ENCODE measurements at regions not wholly inside any gene's neighbourhood (a gene's known extent, or its start where the extent isn't known, plus 50 kb on each side); places are given as distances from the start of the nearest gene placed in this dataset.
"Not testable (repeated sequence)": the region's sequence is repeated elsewhere in the genome, so short reads cannot be mapped to it uniquely, and the experiment has no call there.

DNA sequence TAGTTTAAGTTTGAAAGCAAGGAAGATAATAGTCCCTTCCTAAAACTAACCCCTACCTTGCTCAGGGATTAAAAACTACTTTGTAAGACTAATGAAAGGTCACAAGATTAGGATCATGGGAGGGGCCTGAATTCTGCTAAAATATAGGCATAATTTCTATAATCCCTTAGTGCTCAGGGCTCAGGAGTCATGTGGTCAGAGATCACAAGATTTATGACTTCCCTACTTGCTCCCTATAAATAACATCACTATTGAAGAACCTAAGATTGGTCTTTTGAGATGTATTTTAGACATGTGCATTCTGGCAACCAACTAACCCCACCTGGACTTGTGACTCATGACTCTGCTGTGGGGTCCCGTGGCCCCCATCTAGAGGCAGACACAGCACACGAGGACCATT, 81.1 kb downstream of the STMND1 start:
- no peak for DNase-seq (ENCODE audit: low spot score)

DNA sequence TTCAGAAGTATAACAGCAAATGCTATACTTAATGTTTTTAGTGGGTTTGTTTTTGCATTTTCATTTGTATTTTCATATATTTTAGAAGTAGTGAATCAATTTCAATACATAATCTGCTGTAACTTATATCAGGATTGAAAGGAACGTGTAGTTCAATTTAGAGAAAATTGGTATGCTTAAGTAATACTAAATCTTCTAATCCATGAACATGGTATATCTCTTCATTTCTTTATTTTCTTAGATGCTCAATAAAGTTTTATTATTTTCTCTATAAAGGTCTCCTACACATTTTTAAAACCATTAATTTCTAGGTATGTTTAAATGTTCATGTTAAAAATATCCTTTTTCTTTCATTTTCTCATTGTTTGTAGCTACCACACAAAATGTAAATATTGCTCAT, 85.1 kb downstream of the STMND1 start:
- no peak for DNase-seq (ENCODE audit: low spot score)

DNA sequence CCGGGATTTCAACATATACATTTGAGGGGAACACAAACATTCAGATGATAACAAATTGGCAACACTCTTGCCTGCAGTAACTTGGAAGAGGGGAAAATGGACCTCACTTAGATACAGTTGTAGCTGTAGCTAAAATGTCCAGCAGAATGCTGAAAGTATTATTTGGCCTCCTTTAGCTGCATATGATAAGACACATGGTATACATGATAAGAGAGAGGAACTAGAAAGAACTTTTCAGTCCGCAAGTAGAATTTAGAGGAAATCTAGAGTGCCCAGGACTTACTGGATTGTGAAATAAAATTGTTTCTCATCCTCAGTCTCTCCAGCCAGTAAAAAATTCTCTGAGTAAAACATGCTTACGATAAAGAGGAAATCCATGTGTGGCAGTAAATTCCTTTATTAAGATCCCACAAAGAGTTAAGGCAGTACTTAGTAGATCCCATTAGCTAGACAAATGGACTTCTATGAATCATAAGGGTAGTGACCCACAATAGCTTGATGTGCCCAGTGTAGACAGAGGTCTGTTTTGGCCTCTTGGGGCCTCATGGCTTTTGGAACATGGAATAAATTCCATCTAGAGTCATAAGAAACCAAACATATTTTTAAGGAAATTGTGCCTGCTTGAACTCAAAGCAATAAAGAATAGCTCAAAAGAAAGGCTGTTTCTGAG, 87.9 kb upstream of the RBM24 start:
- no peak for DNase-seq (ENCODE audit: low spot score)

DNA sequence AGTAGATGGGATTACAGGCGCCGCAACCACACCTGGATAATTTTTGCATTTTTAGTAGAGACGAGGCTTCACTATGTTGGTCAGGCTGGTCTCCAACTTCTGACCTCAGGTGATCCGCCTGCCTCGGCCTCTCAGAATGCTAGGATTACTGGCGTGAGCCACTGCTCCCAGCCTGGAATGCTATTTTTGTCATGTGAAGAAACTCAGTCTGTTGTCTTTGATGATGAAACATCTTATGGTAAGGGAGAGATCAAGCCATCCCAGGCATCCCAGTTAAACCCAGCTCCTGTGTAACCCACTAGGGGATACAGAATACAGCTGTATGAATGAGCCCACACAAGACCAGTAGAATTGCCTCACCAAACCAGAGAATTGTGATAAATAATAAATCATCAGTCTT, 83.6 kb upstream of the RBM24 start:
- DNase-seq (ENCODE audit: low spot score) = no peak

DNA sequence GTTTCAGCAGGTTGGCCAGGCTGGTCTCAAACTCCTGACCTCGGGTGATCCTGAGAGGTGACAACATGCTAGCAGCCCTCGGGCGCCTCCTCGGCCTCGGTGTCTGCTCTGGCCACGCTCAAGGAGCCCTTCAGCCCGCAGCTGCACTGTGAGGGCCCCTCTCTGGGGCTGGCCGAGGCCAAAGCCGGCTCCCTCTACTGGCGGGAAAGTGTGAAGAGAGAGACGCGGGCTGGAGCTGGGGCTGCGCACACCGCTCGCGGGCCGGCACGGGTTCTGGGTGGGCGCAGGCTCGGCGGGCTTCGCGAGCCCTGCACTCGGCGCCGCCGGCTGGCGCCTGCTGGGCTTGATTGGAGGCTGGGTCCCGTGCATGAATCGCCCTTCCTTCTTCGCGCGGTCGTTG, 80.8 kb upstream of the RBM24 start:
- no peak for DNase-seq (ENCODE audit: low spot score)

DNA sequence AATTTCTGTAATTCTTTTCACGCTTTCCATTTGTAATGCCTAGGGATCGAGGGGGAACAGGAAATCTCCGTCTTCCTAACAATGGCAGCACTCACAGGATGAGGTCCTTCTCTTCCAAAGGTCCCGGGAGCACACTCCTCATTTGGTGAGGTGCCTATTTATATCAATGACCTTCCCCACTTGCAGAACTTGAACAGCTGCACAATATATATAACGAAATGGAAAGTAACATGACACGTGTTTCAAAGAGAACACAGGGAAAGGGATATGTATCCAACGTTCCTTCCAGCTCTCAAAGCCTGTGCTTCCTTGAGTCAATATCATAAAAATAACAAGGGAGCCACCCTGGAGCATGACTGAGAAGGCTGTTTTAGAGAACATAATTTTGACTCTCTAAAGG, 78.6 kb upstream of the RBM24 start:
- no peak for DNase-seq (ENCODE audit: low spot score)

DNA sequence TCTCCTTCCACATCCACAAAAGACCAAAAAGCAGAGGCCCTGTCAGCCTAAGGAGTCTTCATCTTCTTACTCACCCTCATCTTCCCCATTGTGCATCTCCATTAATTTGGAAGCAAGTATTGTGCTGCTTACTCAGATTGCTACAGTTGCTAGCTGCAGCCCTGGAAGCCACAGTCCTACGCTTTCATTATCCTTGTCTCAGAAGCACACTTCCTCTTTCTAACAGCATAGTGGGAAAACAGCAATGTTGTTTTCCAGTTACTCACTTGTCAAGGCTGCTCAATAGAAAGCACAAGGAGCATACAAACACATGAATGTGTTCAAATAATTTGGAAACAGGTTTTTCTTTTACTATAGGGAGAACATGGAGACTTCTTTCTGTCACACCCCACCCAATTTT, 76.6 kb upstream of the RBM24 start:
- no peak for DNase-seq (ENCODE audit: low spot score)

DNA sequence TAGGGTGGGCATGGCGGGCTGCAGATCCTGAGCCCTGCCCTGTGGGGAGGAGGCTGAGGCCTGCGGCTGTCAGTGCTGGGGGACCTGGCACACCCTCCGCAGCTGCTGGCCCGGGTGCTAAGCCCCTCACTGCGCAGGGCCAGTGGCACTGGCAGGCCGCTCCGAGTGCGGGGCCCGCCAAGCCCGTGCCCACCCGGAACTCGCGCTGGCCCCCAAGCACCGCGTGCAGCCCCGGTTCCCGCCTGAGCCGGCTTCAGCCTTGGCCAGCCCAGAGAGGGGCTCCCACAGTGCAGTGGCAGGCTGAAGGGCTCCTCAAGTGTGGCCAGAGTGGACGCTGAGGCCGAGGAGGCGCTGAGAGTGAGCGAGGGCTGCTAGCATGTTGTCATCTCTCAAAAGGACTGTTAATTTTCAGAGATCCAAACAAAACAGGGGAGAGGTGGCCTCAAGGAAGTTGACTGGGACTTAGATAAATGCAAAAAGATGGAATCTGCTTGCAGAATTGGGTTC, 74.5 kb upstream of the RBM24 start:
- no peak for DNase-seq (ENCODE audit: low spot score)

DNA sequence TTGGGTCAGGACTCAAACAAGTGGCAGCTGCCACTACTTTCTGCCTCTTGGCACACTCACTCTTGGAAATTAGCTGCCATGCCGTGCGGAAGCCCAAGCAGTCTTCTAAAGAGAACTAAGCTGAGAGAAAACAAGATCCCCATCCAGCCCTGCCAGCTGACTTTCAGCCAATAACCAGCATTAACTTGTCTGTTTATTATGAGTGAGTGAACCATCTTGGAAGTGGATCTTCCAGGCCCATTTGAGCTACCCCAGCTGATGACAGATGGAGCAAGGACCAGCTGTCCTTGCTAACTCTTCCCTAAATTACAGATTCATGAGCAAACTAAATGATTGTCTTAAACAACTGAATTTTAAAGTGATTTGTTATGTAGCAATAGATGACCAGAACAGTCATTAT, 73.9 kb upstream of the RBM24 start:
- no peak for DNase-seq (ENCODE audit: low spot score)

DNA sequence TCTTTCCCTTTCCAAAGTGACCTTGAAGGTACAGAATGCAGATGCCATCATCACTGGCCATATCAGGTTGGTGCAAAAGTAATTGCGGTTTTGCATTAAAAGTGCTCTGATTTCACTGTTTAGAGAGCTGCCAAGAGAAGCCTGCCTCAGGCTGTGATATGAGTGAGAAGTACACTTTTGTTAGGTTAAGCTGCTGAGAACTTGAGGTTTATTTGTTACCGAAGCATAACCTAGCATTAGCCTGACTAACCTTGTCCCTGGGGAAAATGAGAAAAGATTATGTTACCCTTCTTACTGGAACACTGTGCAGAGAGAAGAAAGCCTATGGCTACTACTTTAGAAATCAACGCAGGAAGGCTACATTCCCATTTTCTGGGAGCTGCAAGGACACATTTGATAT, 70.5 kb upstream of the RBM24 start:
- DNase-seq (ENCODE audit: low spot score) = no peak

DNA sequence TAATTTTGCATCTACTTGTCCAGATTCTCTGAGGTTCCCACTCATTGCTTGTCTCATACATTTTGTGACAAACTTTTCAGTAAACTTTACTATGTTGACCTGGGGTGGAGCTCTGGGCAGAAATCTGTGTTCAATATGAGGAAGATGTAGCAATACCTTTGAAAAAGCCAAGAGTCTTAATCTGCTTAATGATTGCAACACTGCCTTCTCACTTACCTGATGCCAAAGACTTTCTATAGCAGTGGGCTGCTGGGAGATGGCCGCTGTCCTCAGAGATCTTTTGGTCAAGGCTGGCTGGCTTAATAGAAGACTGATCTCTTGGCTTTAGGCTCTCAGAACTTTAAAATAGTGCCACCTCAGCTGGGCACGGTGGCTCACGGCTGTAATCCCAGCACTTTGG, 70.1 kb upstream of the RBM24 start:
- no peak for DNase-seq (ENCODE audit: low spot score)

DNA sequence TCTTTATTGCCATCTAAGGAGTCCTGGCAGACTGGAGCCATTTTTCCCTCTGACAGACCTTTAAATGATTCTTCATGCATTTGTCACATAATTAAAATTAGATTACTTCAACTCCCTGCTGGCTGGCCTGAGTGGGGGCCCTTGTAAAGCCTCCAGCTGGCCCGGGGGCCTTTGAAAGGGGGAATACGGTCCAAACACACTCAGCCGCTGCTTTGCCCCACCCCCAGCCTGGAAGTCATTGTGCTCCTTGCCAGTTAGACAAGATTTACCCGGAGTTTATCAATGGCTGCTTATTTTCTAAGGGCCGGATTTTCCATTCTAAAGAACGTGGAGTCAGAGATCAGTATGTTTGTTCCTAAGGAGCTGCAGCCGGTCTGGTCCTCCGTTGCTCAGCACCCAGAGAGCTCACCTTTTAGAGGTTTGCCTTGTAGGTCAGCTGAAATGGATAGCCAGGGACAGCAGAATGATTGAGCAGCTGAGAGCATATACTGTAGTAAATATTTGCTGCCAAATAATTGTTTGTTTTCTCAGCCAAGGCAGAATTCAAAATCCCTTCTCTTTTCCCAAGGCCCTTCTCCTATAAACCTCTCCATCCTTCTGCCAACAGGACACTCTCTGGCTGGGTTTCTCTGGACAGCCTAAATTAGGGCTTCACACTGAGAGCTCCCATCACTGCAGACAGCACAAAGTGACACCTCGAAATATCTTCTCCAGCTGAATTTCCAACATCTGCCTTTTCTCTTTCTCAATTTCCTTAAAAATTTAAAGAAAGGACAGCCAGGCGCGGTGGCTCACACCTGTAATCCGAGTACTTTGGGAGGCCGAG, 68.4 kb upstream of the RBM24 start:
- peak; percentile 90 for DNase-seq (ENCODE audit: low spot score)

DNA sequence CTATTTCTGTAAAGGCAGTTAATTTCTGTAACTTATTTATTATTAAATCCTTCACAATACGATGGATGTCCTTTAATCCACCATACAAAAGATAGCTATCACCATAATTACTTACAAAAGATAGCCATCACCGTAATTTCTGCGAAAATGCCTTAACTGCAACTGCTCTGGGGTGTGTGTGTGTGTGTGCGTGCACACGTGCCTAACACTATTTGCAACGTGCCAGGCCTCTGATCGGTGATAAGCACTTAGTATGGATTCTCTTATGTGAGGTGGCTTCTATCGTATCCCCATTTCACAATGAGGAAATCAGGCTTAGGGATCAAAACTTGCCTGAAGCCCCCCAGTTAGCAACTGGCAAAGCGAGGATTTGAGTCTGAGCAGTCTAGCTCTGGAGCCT, 67.1 kb upstream of the RBM24 start:
- peak; percentile 33 for DNase-seq (ENCODE audit: low spot score)

DNA sequence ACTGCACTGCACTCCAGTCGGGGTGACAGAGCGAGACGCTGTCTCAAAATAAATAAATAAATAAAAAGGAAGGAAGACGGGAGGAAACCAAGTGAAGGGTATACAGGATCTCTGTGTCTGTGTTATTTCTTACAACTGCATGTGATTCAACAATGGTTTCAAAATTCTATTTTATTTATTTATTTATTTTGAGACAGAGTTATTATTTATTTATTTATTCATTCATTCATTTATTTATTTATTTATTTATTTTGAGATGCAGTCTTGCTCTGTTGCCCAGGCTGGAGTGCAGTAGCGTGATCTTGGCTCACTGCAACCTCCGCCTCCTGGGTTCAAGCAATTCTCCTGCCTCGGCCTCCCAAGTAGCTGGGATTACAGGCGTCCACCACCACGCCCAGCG, 64.2 kb upstream of the RBM24 start:
- DNase-seq (ENCODE audit: low spot score) = not testable (repeated sequence)

DNA sequence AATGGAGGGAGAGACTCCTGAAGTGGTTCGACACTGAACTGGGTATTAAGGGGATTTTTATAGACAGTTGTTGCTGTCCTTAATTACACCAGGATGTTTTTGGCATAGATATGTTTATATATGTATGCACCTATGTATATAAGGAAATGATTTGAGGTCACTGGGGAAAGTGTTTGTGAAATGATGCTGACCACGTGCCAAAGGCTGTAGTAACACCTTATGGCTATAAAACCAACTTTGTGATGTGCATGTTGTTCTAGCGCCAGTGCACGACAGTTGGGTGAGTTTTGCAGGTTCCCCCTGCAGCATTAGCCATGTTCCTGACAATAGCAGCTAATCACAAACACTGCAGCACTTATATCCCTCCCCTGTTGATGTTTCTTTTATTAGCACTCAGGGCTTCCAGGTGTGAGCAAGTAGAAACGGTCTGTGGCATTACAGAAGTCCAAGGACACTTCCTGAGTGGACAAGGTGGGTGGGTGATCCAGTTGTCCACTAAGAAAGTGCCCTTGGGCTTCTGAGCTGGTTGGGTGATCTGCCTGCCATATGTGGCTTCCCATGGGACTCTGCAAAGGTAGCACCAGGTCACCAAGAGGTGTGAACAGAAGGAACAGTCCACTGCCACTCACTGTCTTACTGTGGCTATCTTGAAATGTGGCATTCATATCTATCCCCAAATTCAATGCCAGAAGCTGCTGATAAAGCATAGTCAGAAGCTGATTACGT, 63.0 kb upstream of the RBM24 start:
- no peak for DNase-seq (ENCODE audit: low spot score)

DNA sequence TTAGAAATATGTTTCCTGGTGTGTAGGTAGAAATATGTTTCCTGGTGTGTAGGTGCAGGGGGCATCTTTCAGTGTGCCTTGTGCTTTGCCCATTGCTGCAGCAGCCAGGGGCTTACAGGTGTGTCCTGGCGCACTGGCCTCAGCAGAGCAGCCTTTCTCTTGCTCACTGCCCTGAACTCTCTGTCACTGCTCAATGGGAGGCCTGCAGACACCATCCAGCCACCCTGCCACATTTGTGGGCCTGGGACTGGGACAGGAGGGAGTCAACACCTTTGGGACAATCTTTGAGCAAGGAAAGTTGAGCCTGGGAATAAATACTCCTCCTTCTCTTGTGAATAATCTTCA, 62.4 kb upstream of the RBM24 start:
- no peak for DNase-seq (ENCODE audit: low spot score)

DNA sequence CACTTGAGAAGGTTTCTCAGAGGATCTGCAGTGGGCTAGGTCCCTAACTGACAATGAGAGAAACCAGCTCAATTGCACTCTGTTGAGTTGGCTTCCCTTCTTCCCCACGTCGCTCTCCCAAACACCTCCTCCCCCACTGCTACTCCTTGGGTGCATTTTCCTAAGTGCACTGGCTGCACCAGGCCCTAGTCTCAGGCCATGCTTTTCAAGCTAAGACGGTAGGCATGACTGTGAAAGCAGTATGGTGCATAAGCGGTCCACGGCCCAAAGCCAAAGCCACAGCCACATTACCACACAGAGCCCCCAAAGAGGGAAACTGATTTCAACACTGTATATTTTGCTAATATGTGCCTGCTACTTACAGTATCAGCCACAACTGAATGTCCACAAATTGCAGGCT, 62.1 kb upstream of the RBM24 start:
- DNase-seq (ENCODE audit: low spot score) = no peak

DNA sequence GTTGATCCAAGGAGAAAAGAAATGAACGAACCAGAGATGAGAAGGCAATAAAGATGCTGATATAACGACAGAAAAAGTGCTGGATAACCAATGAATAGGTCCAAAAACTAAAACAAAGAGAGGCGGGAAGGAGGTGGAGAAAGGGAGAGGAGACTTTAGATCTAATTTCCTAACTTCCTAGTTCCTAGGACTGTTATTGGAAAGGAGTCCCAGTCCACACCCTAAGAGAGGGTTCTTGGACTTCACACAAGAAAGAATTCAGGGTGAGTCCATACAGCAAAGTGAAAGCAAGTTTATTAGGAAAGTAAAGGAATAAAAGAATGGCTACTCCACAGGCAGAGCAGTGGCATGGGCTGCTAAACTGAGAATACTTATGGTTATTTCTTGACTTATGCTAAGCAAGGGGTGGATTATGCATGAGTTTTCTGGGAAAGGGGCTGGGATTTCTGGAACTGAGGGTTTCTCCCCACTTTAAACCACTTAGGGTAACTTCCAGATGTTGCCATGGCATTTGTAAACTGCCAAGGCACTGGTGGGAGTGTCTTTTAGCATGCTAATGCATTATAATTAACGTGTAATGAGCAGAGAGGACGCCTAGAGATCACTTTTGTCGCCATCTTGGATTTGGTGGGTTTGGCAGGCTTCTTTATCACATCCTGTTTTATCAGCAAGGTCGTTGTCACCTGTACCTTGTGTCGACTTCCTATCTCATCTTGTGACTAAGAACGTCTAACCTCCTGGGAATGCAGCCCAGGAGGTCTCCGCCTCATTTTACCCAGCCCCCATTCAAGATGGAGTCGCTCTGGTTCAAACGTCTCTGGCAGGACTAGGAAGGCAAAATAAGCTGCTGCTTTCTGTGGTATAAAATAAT, 60.9 kb upstream of the RBM24 start:
- no peak for DNase-seq (ENCODE audit: low spot score)

DNA sequence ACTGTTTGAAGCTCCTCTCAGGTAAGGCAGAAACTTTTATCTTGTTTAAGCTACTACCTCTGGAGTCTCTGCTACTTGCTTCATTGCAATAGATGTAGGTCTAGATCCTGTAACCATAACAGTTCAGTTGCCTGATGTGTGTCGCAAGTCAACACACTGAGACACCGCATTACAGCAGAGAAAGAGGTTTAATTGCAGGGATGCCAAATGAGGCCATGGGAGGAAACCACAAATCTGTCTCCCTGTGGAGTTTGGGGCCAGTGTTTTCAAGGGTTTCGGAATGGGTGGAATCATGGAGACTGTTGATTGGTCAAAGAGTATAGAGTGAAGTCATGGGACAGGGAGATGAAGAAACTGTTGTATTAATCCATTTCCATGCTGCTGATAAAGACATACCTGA, 57.1 kb upstream of the RBM24 start:
- DNase-seq (ENCODE audit: low spot score) = no peak

DNA sequence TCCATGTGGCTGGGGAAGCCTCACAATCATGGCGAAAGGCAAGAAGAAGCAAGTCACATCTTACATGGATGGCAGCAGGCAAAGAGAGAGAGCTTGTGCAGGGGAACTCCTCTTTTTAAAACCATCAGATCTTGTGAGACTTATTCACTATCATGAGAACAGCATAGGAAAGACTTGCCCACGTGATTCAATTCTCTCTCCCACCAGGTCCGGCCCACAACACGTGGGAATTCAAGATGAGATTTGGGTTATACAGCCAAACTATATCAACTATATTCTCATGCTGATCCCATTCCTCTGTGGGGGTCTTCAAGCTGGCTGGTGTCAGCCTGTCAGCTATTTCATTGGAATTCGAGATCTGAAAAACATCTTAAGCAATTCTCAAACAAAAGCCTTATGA, 56.7 kb upstream of the RBM24 start:
- not testable (repeated sequence) for DNase-seq (ENCODE audit: low spot score)

DNA sequence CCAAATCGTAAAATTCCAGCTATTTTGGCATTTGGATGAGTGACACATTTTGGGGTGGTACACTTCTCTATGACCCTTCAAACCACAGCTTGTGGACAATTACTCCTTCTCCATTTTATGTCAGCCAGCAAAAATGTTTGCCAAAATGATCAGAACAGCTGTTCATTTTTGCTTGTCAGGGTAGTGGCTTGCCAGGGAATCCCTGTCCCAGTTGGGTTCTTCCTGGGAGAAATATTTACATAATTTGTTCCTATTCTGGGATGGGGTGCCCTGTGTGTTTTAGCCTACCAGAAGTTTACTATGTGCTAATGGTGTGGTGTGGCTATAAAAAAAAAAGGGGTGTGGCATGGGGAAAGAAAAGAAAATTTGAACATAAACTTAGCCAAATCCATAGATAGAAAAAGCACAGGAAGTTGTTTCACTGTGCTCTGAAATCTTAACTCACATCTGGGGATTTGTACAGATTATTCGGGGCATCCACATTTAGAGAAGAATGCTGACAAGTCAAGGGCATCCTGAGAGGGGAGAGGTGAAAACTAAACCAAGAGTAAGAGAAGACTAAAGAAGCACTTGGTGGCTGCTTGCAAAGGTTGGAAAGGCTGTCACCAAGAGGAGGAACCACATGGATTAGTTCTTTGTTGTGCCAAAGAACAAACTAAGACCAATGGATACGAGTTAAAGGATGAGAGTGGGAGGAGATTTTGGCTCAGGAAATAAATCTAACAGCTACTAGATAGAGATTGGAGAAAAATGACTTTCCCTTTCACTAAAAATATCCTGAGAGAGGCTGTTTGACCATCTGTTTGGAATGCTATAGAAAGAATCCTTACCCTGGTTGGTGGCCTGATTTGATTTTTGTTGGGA, 55.2 kb upstream of the RBM24 start:
- DNase-seq (ENCODE audit: low spot score) = no peak

Data from SK-N-DZ (cell line).